Mucosa of descending colon (tissue), 3 donors: ENCODE measurements at regions not wholly inside any gene's neighbourhood (a gene's known extent, or its start where the extent isn't known, plus 50 kb on each side); places are given as distances from the start of the nearest gene placed in this dataset.

Source experiments
- ATAC-seq: fragments of 200-7000 bp; cut with Tn5 transposase; one replicate; pipeline ENCODE4 v1.9.1; 2020; ENCODE audit warnings: mild to moderate bottlenecking, moderate library complexity
- DNase-seq, 3 donors: peaks; one replicate each; pipeline ENCODE4 v3.0.0-alpha.2; 2020
- H3K36me3 ChIP-seq: fragments of 200-600 bp; one replicate; pipeline ENCODE4 v1.8.0; 2021; ENCODE audit warnings: low read depth, mild to moderate bottlenecking
- H3K4me1 ChIP-seq: fragments of 200-600 bp; one replicate; pipeline ENCODE4 v1.8.0; 2021; ENCODE audit warnings: low read depth, mild to moderate bottlenecking
- H3K4me3 ChIP-seq: fragments of 200-600 bp; one replicate; pipeline ENCODE4 v1.8.0; 2021; ENCODE audit warnings: mild to moderate bottlenecking
- H3K9me3 ChIP-seq: fragments of 200-600 bp; one replicate; pipeline ENCODE4 v1.8.0; 2021; ENCODE audit warnings: mild to moderate bottlenecking
- CTCF ChIP-seq: fragments of 200-600 bp; IDR thresholded peaks from one replicate; pipeline ENCODE4 v1.8.0; 2022; ENCODE audit warnings: antibody characterized with exemption, mild to moderate bottlenecking
- intact Hi-C, 2 donors: fragments of 100-400 bp; cut with DNase I in 1 of 2; cut with micrococcal nuclease in 1 of 2; formaldehyde crosslinking; loops; one replicate each; pipeline versions ENCODE4 v1.11.0 to v1.11.1; 2022; cut with DNase I, micrococcal nuclease
- donor health status: DM: no; HTN: no; CAD: no; lungs with moderate emphysema.
- donor health status: DM: no; HTN: no; CAD: no.
- donor health status: DM: no; HTN: yes; CAD: no.

DNA sequence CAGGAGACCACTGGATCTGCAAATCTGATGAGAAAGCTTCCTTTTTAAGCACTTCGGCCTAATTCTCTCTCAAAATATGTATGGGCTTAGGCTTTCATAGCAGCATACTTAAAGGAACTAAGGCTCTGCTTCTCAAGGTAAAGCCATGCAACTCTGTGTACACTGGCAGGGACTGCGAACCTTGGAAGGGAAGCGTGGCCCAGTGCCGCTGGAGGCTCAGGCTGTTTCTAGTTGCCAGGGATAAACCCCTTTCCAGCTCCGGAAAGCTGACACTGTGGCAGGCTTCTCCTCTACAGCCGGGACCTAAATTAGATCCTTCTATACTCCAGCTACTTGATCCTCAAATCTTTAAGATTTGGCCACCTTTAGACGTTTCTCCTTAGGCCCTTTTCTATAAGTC is 1091.3 kb upstream of the TENM3 start:
- Histone ChIP-seq H3K4me3 (no peak overlapping the region), H3K4me1 (no peaks in the 10 kb centered on the region), H3K9me3 (no peaks in the 10 kb centered on the region), H3K36me3 (no peaks in the 10 kb centered on the region)
- no peak for TF ChIP-seq CTCF
- DNase-seq, result no peak
- intact Hi-C loops, result no loop called here
- no peak for ATAC-seq

DNA sequence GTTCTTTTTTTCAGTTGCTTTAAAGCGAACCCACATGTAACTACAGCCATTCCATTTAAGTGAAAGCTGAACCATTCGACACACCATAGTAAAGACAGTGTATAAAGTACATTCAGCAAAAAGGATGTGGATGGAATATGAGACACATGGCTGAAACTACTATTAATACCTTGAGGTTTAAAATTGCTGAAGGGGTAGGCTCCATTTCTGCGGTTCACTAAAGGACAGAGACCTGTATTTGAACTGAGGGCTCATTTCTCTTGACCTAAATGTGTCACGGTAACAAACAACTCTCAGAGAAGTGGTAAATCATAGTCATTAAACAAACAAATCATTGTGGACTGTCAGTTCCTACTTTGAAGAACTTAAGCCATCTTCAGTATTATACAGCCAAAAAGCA is 1085.6 kb upstream of the TENM3 start:
- Histone ChIP-seq H3K36me3 (no peaks in the 10 kb centered on the region), H3K4me1 (no peaks in the 10 kb centered on the region), H3K4me3 (no peak overlapping the region), H3K9me3 (no peaks in the 10 kb centered on the region)
- DNase-seq (no peak), ATAC-seq (no peak)
- no peak for TF ChIP-seq CTCF
- intact Hi-C loops, result no loop called here

- Histone ChIP-seq H3K36me3 (no peaks in the 10 kb centered on the region), H3K9me3 (no peaks in the 10 kb centered on the region), H3K4me1 (no peaks in the 10 kb centered on the region), H3K4me3 (no peak overlapping the region)
- DNase-seq (no peak), ATAC-seq (no peak)
- TF ChIP-seq CTCF, result no peak
- intact Hi-C loops, result no loop called here
Measured at GRCh38 chr4:181158971-181159370, 1084.2 kb upstream of the TENM3 start.

DNA sequence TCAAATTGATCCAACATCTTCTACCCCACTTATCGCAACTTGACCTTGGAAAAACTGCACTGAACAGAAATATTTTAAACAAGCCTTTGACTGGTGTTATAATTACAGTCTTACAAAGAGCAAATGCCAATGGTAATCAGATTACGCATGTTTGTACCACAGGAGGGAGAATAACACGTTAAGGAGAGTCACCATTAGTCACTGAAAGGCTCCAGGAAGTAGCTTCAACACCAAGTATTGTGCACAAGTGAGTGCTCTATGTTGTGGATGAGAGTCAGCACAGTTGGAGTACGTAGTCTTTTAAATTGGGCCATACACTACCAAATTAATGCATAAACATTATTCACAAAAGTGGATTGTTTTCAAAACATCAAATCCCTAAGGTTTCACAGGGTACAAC is 1081.5 kb upstream of the TENM3 start:
- DNase-seq (no peak), ATAC-seq (no peak)
- Histone ChIP-seq H3K4me3 (no peak overlapping the region), H3K9me3 (no peaks in the 10 kb centered on the region), H3K4me1 (no peaks in the 10 kb centered on the region), H3K36me3 (no peaks in the 10 kb centered on the region)
- no peak for TF ChIP-seq CTCF
- intact Hi-C loops, result no loop called here

DNA sequence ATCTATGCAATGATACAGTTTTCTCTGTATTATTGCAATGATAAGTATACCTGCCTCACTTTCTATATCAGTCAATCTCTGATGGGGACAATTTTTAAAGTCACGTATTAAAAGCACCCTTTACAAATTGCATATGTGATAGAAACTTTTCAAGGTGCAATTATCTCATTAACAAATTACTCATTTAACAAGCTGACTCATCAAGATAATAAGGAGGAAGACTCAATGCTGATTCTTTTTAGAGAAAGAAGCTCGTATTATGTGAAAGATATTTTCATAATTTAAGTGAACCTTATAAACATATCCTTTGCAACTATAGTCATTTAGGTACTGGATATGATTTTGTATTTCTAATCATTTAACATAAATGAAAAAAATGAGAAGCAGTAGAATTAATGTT is 1080.9 kb upstream of the TENM3 start:
- Histone ChIP-seq H3K4me1 (no peaks in the 10 kb centered on the region), H3K4me3 (no peak overlapping the region)

More for the DNA sequence above, 1080.9 kb upstream of the TENM3 start:
- no peak for TF ChIP-seq CTCF
- ATAC-seq, result no peak
- no peak for DNase-seq
- Histone ChIP-seq H3K9me3 (no peaks in the 10 kb centered on the region), H3K36me3 (no peaks in the 10 kb centered on the region)
- intact Hi-C loops, result no loop called here
